Heart left ventricle (tissue), 13 donors: ENCODE measurements at regions not wholly inside any gene's neighbourhood (a gene's known extent, or its start where the extent isn't known, plus 50 kb on each side); places are given as distances from the start of the nearest gene placed in this dataset.

Experiments used
- CTCF ChIP-seq, 12 donors: fragments of 200-600 bp; sonication (generic) in 4 of 12; IDR thresholded peaks; one replicate each; pipeline versions ENCODE4 v1.5.0 to v1.8.0; 2018 to 2022; ENCODE audit warnings: antibody characterized with exemption in 12 of 12, mild to moderate bottlenecking in 5 of 12
- POLR2A ChIP-seq, 2 donors: fragments of 450-650 bp; IDR thresholded peaks; one replicate each; pipeline ENCODE4 v1.6.1; 2017; ENCODE audit warnings: antibody characterized with exemption in 2 of 2, mild to moderate bottlenecking in 2 of 2, moderate library complexity in 2 of 2
- donor health status: ischemic (EF 13 %, LVEDD 7.1; RV severe dilation, severe dysfunction).
- donor health status: DM: no; HTN: yes; CAD: no.
- donor health status: DM: no; HTN: no; CAD: no.
- donor health status: ischemic (EF 25% LVEDD 6.9; RV normal size, moderate dysfunction).
- donor health status: ischemic (EF 25% LVEDD 5.7; RV mildly dilated, moderate dysfunction).
- donor health status: ischemic (EF 35%, LVEDD 5.7; RV mildly dilated, moderate dysfunction).
- donor health status: nonischemic (EF 11% LVEDD 7.7; RV severe dilation, severe dysfunction).
- donor health status: DM: yes; HTN: yes; CAD: no.
- donor health status: PGD.
- donor health status: ischemic (EF 29% LVEDD 5.4; RV normal size, mild dysfunction).
- donor health status: nonischemic (EF 23%, LVEDD 6.1; RV moderate dilation, normal function).

- TF ChIP-seq CTCF (IDR thresholded peaks at IDR 0.05) (no peak), POLR2A (IDR thresholded peaks at IDR 0.05) (no peak)
Measured at GRCh38 chr16:17901309-17901708, 430.5 kb upstream of the XYLT1 start.
